ENCODE measurements at regions not wholly inside any gene's neighbourhood (a gene's known extent, or its start where the extent isn't known, plus 50 kb on each side); places are given as distances from the start of the nearest gene placed in this dataset.

DNA sequence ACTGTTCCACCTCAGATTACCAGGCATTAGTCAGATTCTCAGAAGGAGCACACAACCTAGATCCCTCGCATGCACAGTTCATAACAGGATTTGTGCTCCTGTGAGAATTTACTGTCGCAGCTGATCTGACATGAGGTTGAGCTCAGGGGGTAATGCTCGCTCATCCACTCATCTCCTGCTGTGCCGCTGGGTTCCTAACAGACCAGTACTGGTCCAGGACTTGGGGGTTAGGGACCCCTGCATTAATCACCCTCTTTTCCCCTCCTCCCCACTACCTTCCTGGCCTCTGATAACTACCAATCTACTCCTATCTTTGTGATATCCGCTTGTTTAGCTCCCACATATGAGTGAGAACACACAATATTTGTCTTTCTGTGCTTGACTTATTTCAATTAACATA is 83.5 kb upstream of the FSHB start:
- DNase-seq (ENCODE audit: low read depth, low spot score) (no peak), ATAC-seq (no peak)
- ChIA-PET CTCF (no interaction called here), RAD21 (ENCODE audit: low non-redundant PET in 1 of 2, low total read pairs in 2 of 2, uncharacterized antibody in 2 of 2, unreplicated experiment in 2 of 2) (no interaction called here), POLR2A (no interaction called here)
- no peak overlapping the region for H3K4me3 ChIP-seq (replicated peaks in 1 of 2; ENCODE audit: low read depth in 1 of 2, low read length in 2 of 2)
- intact Hi-C loops (cut with micrococcal nuclease), result loop anchor here (10.0 kb wide), 1 partner anchor 1172 kb away; no protein-coding TSS in a partner anchor
- TF ChIP-seq POLR2A (IDR thresholded peaks at IDR 0.05; ENCODE audit: borderline replicate concordance, extremely low read depth, insufficient read depth, insufficient read length) (no peak), EZH2 (IDR thresholded peaks at IDR 0.05) (no peak), CEBPB (IDR thresholded peaks at IDR 0.05; ENCODE audit: low read depth) (no peak), CBX3 (IDR thresholded peaks at IDR 0.05; ENCODE audit: low read depth) (no peak), ELF1 (IDR thresholded peaks at IDR 0.05; ENCODE audit: borderline replicate concordance, low read depth) (no peak), TCF7L2 (IDR thresholded peaks at IDR 0.05; ENCODE audit: borderline replicate concordance, extremely low read depth, insufficient read depth, insufficient read length) (no peak), SRF (IDR thresholded peaks at IDR 0.05; ENCODE audit: low read depth) (no peak), EGR1 (IDR thresholded peaks at IDR 0.05; ENCODE audit: low read depth) (no peak)
- TF ChIP-seq, protein P1, sequence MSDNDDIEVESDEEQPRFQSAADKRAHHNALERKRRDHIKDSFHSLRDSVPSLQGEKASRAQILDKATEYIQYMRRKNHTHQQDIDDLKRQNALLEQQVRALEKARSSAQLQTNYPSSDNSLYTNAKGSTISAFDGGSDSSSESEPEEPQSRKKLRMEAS (IDR thresholded peaks at IDR 0.05), result no peak
- no peak overlapping the region for H3K27ac ChIP-seq (ENCODE audit: low read depth, low read length)
- no peak overlapping the region for H2AFZ ChIP-seq (ENCODE audit: low read depth, low read length, poor library complexity, severe bottlenecking)
- H4K20me1 ChIP-seq (ENCODE audit: insufficient read depth), result no peaks in the 10 kb centered on the region
- H3K36me3 ChIP-seq (ENCODE audit: control insufficient read depth in 1 of 2, insufficient read depth in 2 of 2, low read length in 2 of 2), result no peaks in the 10 kb centered on the region
- H3K9me2 ChIP-seq (ENCODE audit: insufficient read depth), result no peaks in the 10 kb centered on the region
- H3K79me2 ChIP-seq (ENCODE audit: insufficient read depth, low read length), result no peaks in the 10 kb centered on the region
- H3K4me2 ChIP-seq (ENCODE audit: low read length), result no peak overlapping the region
- H3K9ac ChIP-seq (ENCODE audit: low read length), result no peak overlapping the region
- H3K4me1 ChIP-seq (ENCODE audit: control insufficient read depth in 1 of 2, insufficient read depth in 2 of 2, low read length in 2 of 2), result no peaks in the 10 kb centered on the region
- H3K9me3 ChIP-seq (ENCODE audit: control insufficient read depth in 1 of 2, insufficient read depth in 1 of 2, low read depth in 1 of 2, low read length in 2 of 2), result no peaks in the 10 kb centered on the region
- no TSS peak for BruUV-seq (replicated peaks)
- H3K27me3 ChIP-seq (ENCODE audit: insufficient read depth, low read length), result no peaks in the 10 kb centered on the region

DNA sequence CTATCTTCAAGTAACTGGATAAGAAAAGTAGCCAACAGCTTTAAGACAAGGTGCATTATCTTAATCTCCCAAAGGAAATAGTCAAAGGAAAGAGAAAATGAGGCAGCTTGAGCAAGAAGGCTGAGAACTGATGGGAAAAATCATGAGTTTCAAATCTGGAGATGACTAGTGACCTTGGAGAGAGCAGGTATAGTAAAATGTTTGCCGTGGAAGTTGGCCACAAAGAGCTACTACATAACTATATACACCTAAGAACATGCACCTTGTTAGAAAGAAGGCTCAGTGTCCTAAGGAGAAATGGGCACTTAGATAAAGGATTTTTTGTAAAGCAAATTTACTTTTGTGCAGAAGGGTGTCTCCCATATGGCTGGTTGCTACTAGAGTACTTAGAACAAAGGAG is 80.8 kb upstream of the FSHB start:
- TF ChIP-seq CEBPB (IDR thresholded peaks at IDR 0.05; ENCODE audit: low read depth), result no peak
- Histone ChIP-seq H2AFZ (ENCODE audit: low read depth, low read length, poor library complexity, severe bottlenecking) (no peak overlapping the region), H3K4me2 (ENCODE audit: low read length) (no peak overlapping the region), H3K79me2 (ENCODE audit: insufficient read depth, low read length) (no peaks in the 10 kb centered on the region), H3K9ac (ENCODE audit: low read length) (no peak overlapping the region), H3K9me2 (ENCODE audit: insufficient read depth) (no peaks in the 10 kb centered on the region), H4K20me1 (ENCODE audit: insufficient read depth) (no peaks in the 10 kb centered on the region), H3K9me3 (ENCODE audit: control insufficient read depth in 1 of 2, insufficient read depth in 1 of 2, low read depth in 1 of 2, low read length in 2 of 2) (no peaks in the 10 kb centered on the region), H3K27me3 (ENCODE audit: insufficient read depth, low read length) (no peaks in the 10 kb centered on the region), H3K4me3 (replicated peaks in 1 of 2; ENCODE audit: low read depth in 1 of 2, low read length in 2 of 2) (no peak overlapping the region), H3K27ac (ENCODE audit: low read depth, low read length) (no peak overlapping the region), H3K4me1 (ENCODE audit: control insufficient read depth in 1 of 2, insufficient read depth in 2 of 2, low read length in 2 of 2) (no peaks in the 10 kb centered on the region), H3K36me3 (ENCODE audit: control insufficient read depth in 1 of 2, insufficient read depth in 2 of 2, low read length in 2 of 2) (no peaks in the 10 kb centered on the region)
- no TSS peak for BruUV-seq (replicated peaks)
- intact Hi-C loops (cut with micrococcal nuclease), result loop anchor here (10.0 kb wide), 1 partner anchor 1175 kb away; no protein-coding TSS in a partner anchor
- ChIA-PET CTCF (no interaction called here), RAD21 (ENCODE audit: low non-redundant PET in 1 of 2, low total read pairs in 2 of 2, uncharacterized antibody in 2 of 2, unreplicated experiment in 2 of 2) (no interaction called here), POLR2A (no interaction called here)
- no peak for ATAC-seq
- no peak for DNase-seq (ENCODE audit: low read depth, low spot score)

Data from HCT116 (cell line).